SKM-1 (cell line): ENCODE measurements at regions not wholly inside any gene's neighbourhood (a gene's known extent, or its start where the extent isn't known, plus 50 kb on each side); places are given as distances from the start of the nearest gene placed in this dataset.

Experiments
- DNase-seq: peaks from one replicate; lab custom pipeline; 2025; ENCODE audit not compliant: unreplicated experiment; lab: John Stamatoyannopoulos, UW

GRCh38 chr11:128105950-128106349 is 481.4 kb downstream of the ETS1 start:
- no peak for DNase-seq

- no peak for DNase-seq
Observed at GRCh38 chr11:128105511-128105910, 481.8 kb downstream of the ETS1 start.

GRCh38 chr11:128103278-128103873 is 484.0 kb downstream of the ETS1 start:
- DNase-seq = no peak

- DNase-seq = no peak
Observed at GRCh38 chr11:128098781-128099180, 488.6 kb downstream of the ETS1 start.

- no peak for DNase-seq
Observed at GRCh38 chr11:128095466-128095981, 491.8 kb downstream of the ETS1 start.

GRCh38 chr11:128093689-128094088 is 493.7 kb downstream of the ETS1 start:
- DNase-seq = no peak

- no peak for DNase-seq
Observed at GRCh38 chr11:128089962-128090361, 497.4 kb downstream of the ETS1 start.

GRCh38 chr11:128086794-128087193 is 500.6 kb downstream of the ETS1 start:
- no peak for DNase-seq

- DNase-seq = no peak
Observed at GRCh38 chr11:128085276-128085675, 502.1 kb downstream of the ETS1 start.

GRCh38 chr11:128082574-128082973 is 504.8 kb downstream of the ETS1 start:
- no peak for DNase-seq

GRCh38 chr11:128069665-128070064 is 517.7 kb downstream of the ETS1 start:
- no peak for DNase-seq

- DNase-seq = no peak
Observed at GRCh38 chr11:128067780-128068179, 519.6 kb downstream of the ETS1 start.

GRCh38 chr11:128066399-128066798 is 521.0 kb downstream of the ETS1 start:
- no peak for DNase-seq

GRCh38 chr11:128061281-128061871 is 526.0 kb downstream of the ETS1 start:
- no peak for DNase-seq

GRCh38 chr11:128058580-128059208 is 528.7 kb downstream of the ETS1 start:
- DNase-seq = no peak

- DNase-seq = no peak
Observed at GRCh38 chr11:128057786-128058395, 529.5 kb downstream of the ETS1 start.

- no peak for DNase-seq
Observed at GRCh38 chr11:128055576-128056217, 531.7 kb downstream of the ETS1 start.

- DNase-seq = no peak
Observed at GRCh38 chr11:128053981-128054931, 533.1 kb downstream of the ETS1 start.

- DNase-seq = no peak
Observed at GRCh38 chr11:128052912-128053641, 534.3 kb downstream of the ETS1 start.

- no peak for DNase-seq
Observed at GRCh38 chr11:128048121-128048520, 539.2 kb downstream of the ETS1 start.
